Gastroesophageal sphincter (tissue), 3 donors: ENCODE measurements at regions not wholly inside any gene's neighbourhood (a gene's known extent, or its start where the extent isn't known, plus 50 kb on each side); places are given as distances from the start of the nearest gene placed in this dataset.
"Not testable (repeated sequence)": the region's sequence is repeated elsewhere in the genome, so short reads cannot be mapped to it uniquely, and the experiment has no call there.

Source experiments
- POLR2A ChIP-seq, 2 donors: fragments of 450-650 bp; IDR thresholded peaks; one replicate each; pipeline ENCODE4 v1.6.1; 2017; ENCODE audit warnings: antibody characterized with exemption in 2 of 2, mild to moderate bottlenecking in 2 of 2, moderate library complexity in 1 of 2
- POLR2AphosphoS5 ChIP-seq: sonication (generic); formaldehyde crosslinking; IDR thresholded peaks from one replicate; pipeline ENCODE4 v1.6.1; 2017; ENCODE audit warnings: antibody characterized with exemption
- TF ChIP-seq, protein P1 (sequence below), 4 experiments: fragments of 200-600 bp in 2 of 4; fragments of 450-650 bp in 2 of 4; sonication (generic) in 1 of 4; IDR thresholded peaks; one replicate each; pipeline ENCODE4 v1.5.1; 2017 to 2019; ENCODE audit warnings: antibody characterized with exemption in 4 of 4, mild to moderate bottlenecking in 2 of 4, moderate library complexity in 2 of 4

DNA sequence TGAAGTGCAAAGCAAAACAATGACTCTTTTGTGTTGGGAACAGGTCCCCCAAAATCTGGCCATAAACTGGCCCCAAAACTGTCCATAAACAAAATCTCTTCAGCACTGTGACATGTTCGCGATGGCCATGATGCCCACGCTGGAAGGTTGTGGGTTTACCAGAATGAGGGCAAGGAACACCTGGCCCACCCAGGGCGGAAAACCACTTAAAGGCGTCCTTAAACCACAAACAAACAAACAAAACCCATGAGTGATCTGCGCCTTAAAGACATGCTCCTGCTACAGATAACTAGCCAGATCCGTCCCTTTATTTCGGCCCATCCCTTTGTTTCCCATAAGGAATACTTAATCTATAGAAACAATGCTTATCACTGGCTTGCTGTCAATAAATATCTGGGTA lies 1460.9 kb upstream of the SEL1L start:
- TF ChIP-seq POLR2AphosphoS5; POLR2A (IDR thresholded peaks at IDR 0.05): not testable (repeated sequence)
- TF ChIP-seq, protein P1, sequence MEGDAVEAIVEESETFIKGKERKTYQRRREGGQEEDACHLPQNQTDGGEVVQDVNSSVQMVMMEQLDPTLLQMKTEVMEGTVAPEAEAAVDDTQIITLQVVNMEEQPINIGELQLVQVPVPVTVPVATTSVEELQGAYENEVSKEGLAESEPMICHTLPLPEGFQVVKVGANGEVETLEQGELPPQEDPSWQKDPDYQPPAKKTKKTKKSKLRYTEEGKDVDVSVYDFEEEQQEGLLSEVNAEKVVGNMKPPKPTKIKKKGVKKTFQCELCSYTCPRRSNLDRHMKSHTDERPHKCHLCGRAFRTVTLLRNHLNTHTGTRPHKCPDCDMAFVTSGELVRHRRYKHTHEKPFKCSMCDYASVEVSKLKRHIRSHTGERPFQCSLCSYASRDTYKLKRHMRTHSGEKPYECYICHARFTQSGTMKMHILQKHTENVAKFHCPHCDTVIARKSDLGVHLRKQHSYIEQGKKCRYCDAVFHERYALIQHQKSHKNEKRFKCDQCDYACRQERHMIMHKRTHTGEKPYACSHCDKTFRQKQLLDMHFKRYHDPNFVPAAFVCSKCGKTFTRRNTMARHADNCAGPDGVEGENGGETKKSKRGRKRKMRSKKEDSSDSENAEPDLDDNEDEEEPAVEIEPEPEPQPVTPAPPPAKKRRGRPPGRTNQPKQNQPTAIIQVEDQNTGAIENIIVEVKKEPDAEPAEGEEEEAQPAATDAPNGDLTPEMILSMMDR (IDR thresholded peaks at IDR 0.05) = not testable (repeated sequence)
